ENCODE measurements at regions not wholly inside any gene's neighbourhood (a gene's known extent, or its start where the extent isn't known, plus 50 kb on each side); places are given as distances from the start of the nearest gene placed in this dataset.

DNA sequence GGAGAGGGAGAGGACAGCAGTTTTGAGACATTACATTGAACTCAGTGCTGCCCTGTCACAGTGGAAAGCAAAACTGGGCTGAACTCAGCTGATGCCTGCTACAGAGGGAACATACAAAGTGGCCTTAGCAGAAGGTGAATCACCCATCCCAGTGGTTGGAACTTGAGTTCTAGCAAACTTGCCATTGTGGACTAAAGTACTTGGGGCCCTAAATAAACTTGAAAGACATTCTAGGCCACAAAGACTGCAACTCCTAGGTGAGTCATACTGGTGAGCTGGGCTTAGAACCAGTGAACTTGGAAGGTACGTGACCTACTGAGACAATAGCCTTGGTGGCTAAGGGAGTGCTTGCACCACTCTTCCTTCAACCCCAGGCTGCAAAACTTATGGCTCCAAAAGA lies 155.7 kb upstream of the RIOK2 start:
- TF ChIP-seq, protein P1, sequence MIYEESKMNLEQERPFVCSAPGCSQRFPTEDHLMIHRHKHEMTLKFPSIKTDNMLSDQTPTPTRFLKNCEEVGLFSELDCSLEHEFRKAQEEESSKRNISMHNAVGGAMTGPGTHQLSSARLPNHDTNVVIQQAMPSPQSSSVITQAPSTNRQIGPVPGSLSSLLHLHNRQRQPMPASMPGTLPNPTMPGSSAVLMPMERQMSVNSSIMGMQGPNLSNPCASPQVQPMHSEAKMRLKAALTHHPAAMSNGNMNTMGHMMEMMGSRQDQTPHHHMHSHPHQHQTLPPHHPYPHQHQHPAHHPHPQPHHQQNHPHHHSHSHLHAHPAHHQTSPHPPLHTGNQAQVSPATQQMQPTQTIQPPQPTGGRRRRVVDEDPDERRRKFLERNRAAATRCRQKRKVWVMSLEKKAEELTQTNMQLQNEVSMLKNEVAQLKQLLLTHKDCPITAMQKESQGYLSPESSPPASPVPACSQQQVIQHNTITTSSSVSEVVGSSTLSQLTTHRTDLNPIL (CRISPR knock-in tag; IDR thresholded peaks at IDR 0.05; ENCODE audit: low read depth), result no peak
- TF ChIP-seq, protein P2, sequence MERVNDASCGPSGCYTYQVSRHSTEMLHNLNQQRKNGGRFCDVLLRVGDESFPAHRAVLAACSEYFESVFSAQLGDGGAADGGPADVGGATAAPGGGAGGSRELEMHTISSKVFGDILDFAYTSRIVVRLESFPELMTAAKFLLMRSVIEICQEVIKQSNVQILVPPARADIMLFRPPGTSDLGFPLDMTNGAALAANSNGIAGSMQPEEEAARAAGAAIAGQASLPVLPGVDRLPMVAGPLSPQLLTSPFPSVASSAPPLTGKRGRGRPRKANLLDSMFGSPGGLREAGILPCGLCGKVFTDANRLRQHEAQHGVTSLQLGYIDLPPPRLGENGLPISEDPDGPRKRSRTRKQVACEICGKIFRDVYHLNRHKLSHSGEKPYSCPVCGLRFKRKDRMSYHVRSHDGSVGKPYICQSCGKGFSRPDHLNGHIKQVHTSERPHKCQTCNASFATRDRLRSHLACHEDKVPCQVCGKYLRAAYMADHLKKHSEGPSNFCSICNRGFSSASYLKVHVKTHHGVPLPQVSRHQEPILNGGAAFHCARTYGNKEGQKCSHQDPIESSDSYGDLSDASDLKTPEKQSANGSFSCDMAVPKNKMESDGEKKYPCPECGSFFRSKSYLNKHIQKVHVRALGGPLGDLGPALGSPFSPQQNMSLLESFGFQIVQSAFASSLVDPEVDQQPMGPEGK (CRISPR knock-in tag; IDR thresholded peaks at IDR 0.05; ENCODE audit: borderline replicate concordance), result no peak
- no peak for TF ChIP-seq ESRRG (CRISPR knock-in tag; IDR thresholded peaks at IDR 0.05)
- TF ChIP-seq, protein P3, sequence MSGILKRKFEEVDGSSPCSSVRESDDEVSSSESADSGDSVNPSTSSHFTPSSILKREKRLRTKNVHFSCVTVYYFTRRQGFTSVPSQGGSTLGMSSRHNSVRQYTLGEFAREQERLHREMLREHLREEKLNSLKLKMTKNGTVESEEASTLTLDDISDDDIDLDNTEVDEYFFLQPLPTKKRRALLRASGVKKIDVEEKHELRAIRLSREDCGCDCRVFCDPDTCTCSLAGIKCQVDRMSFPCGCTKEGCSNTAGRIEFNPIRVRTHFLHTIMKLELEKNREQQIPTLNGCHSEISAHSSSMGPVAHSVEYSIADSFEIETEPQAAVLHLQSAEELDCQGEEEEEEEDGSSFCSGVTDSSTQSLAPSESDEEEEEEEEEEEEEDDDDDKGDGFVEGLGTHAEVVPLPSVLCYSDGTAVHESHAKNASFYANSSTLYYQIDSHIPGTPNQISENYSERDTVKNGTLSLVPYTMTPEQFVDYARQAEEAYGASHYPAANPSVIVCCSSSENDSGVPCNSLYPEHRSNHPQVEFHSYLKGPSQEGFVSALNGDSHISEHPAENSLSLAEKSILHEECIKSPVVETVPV (CRISPR knock-in tag; IDR thresholded peaks at IDR 0.05), result no peak
- TF ChIP-seq RARB (CRISPR knock-in tag; IDR thresholded peaks at IDR 0.05), result no peak
- no peak for TF ChIP-seq GLIS3 (CRISPR knock-in tag; IDR thresholded peaks at IDR 0.05)
- no peak for TF ChIP-seq BACH2 (CRISPR knock-in tag; IDR thresholded peaks at IDR 0.05; ENCODE audit: borderline replicate concordance)
- TF ChIP-seq ZFP3 (CRISPR knock-in tag; IDR thresholded peaks at IDR 0.05), result no peak
- no peak for TF ChIP-seq ZNF565 (CRISPR knock-in tag; conservative IDR thresholded peaks at IDR 0.05; ENCODE audit: low read depth)
- no peak for TF ChIP-seq ZFP30 (CRISPR knock-in tag; IDR thresholded peaks at IDR 0.05)
- no peak for TF ChIP-seq OSR1 (CRISPR knock-in tag; IDR thresholded peaks at IDR 0.05)
- TF ChIP-seq PPARA (CRISPR knock-in tag; IDR thresholded peaks at IDR 0.05; ENCODE audit: borderline replicate concordance), result no peak
- TF ChIP-seq CSDC2 (CRISPR knock-in tag; IDR thresholded peaks at IDR 0.05), result no peak
- TF ChIP-seq, protein P4, sequence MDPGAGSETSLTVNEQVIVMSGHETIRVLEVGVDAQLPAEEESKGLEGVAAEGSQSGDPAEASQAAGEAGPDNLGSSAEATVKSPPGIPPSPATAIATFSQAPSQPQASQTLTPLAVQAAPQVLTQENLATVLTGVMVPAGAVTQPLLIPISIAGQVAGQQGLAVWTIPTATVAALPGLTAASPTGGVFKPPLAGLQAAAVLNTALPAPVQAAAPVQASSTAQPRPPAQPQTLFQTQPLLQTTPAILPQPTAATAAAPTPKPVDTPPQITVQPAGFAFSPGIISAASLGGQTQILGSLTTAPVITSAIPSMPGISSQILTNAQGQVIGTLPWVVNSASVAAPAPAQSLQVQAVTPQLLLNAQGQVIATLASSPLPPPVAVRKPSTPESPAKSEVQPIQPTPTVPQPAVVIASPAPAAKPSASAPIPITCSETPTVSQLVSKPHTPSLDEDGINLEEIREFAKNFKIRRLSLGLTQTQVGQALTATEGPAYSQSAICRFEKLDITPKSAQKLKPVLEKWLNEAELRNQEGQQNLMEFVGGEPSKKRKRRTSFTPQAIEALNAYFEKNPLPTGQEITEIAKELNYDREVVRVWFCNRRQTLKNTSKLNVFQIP (CRISPR knock-in tag; IDR thresholded peaks at IDR 0.05; ENCODE audit: borderline replicate concordance, low read depth), result no peak
- no peak for TF ChIP-seq ZNF70 (CRISPR knock-in tag; IDR thresholded peaks at IDR 0.05)
- TF ChIP-seq ISL1 (CRISPR knock-in tag; IDR thresholded peaks at IDR 0.05), result no peak
- no peak for TF ChIP-seq ZNF8 (CRISPR knock-in tag; IDR thresholded peaks at IDR 0.05)
- ATAC-seq, result no peak

DNA sequence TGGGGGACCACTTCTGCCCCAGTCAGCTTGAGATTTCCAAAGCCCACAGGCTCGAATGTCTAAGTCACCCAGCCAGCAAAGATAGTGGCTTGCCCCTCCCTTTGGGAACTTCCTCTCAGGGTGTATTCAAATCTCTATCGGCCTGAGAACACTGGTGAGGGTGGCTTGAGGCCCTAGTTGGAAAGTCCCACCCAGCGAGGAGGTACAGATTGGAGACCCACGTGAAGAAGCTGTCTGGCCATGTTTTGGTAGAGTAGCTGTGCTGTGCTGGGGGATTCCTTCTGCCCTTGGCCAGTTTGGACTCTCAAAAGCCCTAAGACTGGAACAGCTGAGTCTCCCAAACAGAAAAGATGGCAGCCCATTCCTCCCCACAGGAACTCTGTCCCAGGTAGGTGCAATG lies 172.7 kb upstream of the RIOK2 start:
- TF ChIP-seq, protein P2 (CRISPR knock-in tag; IDR thresholded peaks at IDR 0.05; ENCODE audit: borderline replicate concordance), result no peak
- TF ChIP-seq ZNF70 (CRISPR knock-in tag; IDR thresholded peaks at IDR 0.05) (no peak), ESRRG (CRISPR knock-in tag; IDR thresholded peaks at IDR 0.05) (no peak), ZFP30 (CRISPR knock-in tag; IDR thresholded peaks at IDR 0.05) (no peak), ZNF8 (CRISPR knock-in tag; IDR thresholded peaks at IDR 0.05) (no peak), ZFP3 (CRISPR knock-in tag; IDR thresholded peaks at IDR 0.05) (no peak), TCF4 (CRISPR knock-in tag; IDR thresholded peaks at IDR 0.05; ENCODE audit: borderline replicate concordance) (no peak), ARNTL (CRISPR knock-in tag; IDR thresholded peaks at IDR 0.05; ENCODE audit: borderline replicate concordance, low read depth) (no peak), OSR1 (CRISPR knock-in tag; IDR thresholded peaks at IDR 0.05) (no peak)
- TF ChIP-seq, protein P3 (CRISPR knock-in tag; IDR thresholded peaks at IDR 0.05), result no peak
- ATAC-seq, result no peak

DNA sequence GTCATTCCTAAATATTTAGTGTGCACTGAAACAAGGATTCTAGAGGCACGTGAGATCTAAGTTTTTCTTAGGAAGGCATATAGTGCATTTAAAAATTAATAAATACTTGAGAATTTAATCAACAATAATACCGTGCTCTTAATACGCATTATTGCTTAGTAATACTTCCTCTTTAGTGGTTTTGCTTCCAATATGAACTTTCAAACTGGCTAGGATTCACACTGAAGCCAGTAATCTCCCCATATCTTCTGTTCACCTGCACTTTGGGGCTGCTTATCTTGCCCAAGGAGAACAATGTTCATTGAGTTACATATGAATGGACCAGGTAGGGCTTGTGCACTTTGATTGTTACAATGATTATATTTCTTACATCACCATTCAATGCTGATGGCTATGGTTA lies 180.5 kb upstream of the RIOK2 start:
- ATAC-seq, result no peak

More for the DNA sequence above, 180.5 kb upstream of the RIOK2 start:
- TF ChIP-seq ZNF70 (CRISPR knock-in tag; IDR thresholded peaks at IDR 0.05), result no peak
- TF ChIP-seq, protein P1 (CRISPR knock-in tag; IDR thresholded peaks at IDR 0.05; ENCODE audit: low read depth), result no peak
